Fibroblast of skin of abdomen (primary cell): ENCODE measurements at regions not wholly inside any gene's neighbourhood (a gene's known extent, or its start where the extent isn't known, plus 50 kb on each side); places are given as distances from the start of the nearest gene placed in this dataset.

Experiments
- DNase-seq: peaks from one replicate; pipeline ENCODE4 v3.0.0-alpha.2; 2013

- DNase-seq: no peak
Observed at GRCh38 chr9:93875330-93875729, 79.8 kb downstream of the BARX1 start.

- no peak for DNase-seq
Observed at GRCh38 chr9:93874242-93874641, 80.9 kb downstream of the BARX1 start.

DNA sequence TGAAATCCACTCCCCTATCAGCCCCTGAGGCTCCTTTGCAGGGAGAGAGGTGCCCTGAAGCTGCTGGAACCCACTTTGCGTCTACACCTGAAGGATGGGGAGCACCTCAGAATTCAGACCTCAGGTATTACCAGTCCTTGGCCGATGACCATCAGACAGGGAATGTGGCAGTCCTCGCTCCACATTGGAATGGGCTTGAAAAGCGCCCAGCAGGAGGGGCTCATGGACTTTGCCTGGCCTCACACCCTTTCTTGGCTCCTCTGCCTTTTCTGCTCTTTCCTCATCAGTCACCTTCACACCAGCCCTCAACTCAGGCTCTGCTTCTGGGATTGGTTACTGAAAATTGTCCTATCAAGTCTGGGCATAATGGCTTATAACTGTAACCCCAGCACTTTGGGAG, 83.9 kb downstream of the BARX1 start:
- DNase-seq: no peak

DNA sequence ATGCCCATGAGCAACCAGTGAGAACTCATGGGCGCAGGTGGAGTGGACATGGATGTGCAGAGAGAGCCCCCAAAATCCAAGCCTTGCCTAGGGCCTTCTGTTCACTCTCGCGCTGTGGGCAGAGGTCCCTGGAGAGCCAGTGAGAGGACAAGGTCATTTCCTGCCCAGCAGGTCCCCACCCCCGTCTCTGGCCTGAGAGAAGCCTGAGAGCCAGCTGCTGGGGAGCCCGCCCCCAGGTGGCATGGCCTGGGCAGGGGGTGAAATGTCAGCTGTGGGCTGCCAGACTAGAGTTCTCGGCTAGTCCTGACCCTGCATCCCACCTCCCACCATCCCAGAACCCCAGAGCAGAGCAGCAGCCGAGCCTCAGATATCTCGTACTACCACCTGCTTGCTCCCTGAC, 85.3 kb downstream of the BARX1 start:
- DNase-seq: no peak

- no peak for DNase-seq
Observed at GRCh38 chr9:93869088-93869487, 86.1 kb downstream of the BARX1 start.

DNA sequence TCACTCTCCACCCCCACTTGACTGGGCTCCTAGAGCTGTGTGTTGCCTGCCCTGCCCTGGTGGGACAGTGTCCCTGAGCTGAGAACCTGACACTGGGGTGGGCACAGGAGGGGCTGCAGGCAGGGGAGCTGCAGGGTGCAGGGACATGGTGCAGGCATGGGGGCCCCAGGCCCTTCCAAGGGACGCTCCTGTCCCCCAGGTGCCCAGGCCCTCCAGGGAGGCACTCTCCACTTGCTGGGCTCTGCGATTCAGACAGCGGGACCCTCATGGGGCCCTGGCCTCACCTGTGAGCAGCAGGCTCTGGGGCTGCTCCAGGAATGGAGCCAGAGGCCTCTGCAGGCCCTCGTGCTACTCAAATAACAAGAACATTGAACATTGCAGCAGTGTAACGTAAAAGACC, 89.4 kb downstream of the BARX1 start:
- DNase-seq: no peak

DNA sequence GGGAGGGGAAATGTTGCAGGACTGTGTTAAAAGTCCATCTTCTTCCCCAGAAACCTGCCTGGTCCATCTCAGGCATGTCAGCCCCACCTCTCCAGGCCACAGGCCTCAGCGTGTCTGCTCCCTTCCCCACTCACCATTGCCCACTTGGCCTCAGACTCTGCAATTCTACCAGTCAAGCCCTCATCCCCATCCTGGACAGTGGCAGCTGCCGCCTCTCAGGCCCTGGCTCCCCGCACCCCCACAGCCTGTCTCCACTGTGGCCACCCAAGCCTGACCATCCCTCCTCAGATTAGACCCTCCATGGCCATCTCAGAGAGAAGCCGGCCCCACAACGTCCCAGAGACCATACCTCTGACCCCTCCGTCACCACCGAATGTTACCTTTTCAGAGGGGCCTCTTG, 89.9 kb downstream of the BARX1 start:
- no peak for DNase-seq

- DNase-seq: no peak
Observed at GRCh38 chr9:93864840-93865239, 90.3 kb downstream of the BARX1 start.

- DNase-seq: no peak
Observed at GRCh38 chr9:93864032-93864431, 91.1 kb downstream of the BARX1 start.

- no peak for DNase-seq
Observed at GRCh38 chr9:93862877-93863545, 92.1 kb downstream of the BARX1 start.

- DNase-seq: no peak
Observed at GRCh38 chr9:93861736-93862358, 93.3 kb downstream of the BARX1 start.

GRCh38 chr9:93860694-93861658, 94.2 kb downstream of the BARX1 start:
- no peak for DNase-seq

- no peak for DNase-seq
Observed at GRCh38 chr9:93859431-93860215, 95.5 kb downstream of the BARX1 start.

DNA sequence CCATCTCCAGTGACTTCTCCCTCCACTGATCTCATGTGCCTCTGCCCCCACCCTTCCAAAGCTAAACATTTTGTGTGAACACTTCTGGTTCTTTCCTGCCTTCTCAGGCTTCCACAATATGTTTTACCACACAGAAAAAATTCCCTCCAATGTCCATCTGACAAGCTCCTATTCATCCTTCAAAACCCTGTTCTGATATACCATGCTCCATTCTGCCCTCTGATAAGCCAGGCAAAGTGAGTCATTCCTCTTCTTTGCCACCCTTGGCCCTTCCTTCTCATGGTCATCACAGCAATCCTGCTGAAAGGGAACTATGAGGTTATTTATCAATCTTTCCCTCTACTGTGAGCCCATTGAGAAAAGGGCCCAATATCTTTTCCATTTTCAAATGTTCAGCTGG, 97.6 kb downstream of the BARX1 start:
- DNase-seq: no peak

GRCh38 chr9:93852728-93853127, 102.4 kb downstream of the BARX1 start:
- DNase-seq: no peak

DNA sequence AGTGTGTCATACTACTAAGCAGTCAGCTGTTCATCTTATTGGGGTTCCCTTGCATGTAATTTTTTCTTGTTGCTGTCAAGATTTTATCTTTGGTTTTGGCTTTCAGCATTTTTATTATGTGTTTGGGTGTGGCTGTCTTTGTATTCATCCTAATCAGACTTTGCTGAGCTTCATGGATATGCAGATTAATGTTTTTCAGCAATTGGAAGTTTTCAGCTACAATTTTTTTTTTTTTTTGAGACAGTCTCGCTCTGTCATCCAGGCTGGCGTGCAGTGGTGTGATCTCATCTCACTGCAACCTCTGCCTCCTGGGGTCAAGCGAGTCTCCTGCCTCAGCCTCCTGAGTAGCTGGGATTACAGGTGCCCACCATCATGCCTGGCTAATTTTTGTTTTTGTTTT, 108.8 kb downstream of the BARX1 start:
- no peak for DNase-seq

- no peak for DNase-seq
Observed at GRCh38 chr9:93843396-93843795, 111.8 kb downstream of the BARX1 start.

GRCh38 chr9:93830606-93831005, 124.5 kb downstream of the BARX1 start:
- DNase-seq: no peak

- DNase-seq: no peak
Observed at GRCh38 chr9:93830012-93830596, 125.1 kb downstream of the BARX1 start.

- no peak for DNase-seq
Observed at GRCh38 chr9:93829271-93830011, 125.7 kb downstream of the BARX1 start.

GRCh38 chr9:93828331-93829097, 126.6 kb downstream of the BARX1 start:
- DNase-seq: no peak
